GM20431 (cell line): ENCODE measurements at regions not wholly inside any gene's neighbourhood (a gene's known extent, or its start where the extent isn't known, plus 50 kb on each side); places are given as distances from the start of the nearest gene placed in this dataset.

Experiments used
- in situ Hi-C: fragments of 300-500 bp; cut with MseI, MboI; formaldehyde crosslinking; loops from one replicate; pipeline ENCODE4 v1.15.0; 2020; ENCODE audit warnings: low sequenced_read_pairs; ENCODE audit not compliant: unreplicated experiment

DNA sequence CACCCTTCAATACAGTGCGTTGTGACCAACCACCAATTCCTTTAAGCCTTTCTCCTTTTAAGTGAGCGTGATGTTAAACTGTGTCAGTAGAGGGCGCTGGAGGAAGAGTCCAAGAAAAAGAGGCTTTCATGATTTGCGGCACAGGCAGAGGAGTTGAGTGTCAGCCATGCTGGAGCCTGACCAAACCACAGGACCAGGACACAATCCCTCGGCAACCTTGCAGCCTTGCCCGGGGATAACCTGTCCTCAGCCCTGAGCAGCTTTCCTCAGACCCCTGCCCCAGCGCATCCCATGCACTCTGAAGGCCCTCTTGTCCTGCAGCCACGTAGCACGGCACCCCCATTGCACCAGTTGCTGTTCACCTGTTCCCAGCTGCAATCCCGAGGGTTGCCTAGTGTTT lies 53.5 kb upstream of the SMIM31 start:
- in situ Hi-C loops, result no loop called here

DNA sequence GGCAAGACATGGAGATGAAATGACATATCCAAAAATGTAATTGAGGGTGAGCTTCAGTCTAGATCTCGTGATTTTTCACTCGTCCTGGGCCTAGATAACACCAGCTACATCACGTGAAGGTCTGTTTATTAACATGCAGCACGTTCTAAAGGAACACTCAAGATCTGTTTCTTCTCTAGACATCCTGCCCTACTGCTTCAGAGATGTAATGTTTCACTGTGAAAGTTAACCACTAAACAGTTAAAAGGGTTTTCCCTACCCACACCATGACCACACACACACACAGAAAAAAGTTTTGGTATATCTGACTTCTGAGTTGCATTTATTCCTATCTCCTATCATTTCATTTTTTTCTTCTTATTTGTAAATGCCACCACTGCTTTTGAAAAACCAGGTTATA lies 52.3 kb upstream of the SMIM31 start:
- in situ Hi-C loops, result no loop called here
